ENCODE measurements at regions not wholly inside any gene's neighbourhood (a gene's known extent, or its start where the extent isn't known, plus 50 kb on each side); places are given as distances from the start of the nearest gene placed in this dataset.

DNA sequence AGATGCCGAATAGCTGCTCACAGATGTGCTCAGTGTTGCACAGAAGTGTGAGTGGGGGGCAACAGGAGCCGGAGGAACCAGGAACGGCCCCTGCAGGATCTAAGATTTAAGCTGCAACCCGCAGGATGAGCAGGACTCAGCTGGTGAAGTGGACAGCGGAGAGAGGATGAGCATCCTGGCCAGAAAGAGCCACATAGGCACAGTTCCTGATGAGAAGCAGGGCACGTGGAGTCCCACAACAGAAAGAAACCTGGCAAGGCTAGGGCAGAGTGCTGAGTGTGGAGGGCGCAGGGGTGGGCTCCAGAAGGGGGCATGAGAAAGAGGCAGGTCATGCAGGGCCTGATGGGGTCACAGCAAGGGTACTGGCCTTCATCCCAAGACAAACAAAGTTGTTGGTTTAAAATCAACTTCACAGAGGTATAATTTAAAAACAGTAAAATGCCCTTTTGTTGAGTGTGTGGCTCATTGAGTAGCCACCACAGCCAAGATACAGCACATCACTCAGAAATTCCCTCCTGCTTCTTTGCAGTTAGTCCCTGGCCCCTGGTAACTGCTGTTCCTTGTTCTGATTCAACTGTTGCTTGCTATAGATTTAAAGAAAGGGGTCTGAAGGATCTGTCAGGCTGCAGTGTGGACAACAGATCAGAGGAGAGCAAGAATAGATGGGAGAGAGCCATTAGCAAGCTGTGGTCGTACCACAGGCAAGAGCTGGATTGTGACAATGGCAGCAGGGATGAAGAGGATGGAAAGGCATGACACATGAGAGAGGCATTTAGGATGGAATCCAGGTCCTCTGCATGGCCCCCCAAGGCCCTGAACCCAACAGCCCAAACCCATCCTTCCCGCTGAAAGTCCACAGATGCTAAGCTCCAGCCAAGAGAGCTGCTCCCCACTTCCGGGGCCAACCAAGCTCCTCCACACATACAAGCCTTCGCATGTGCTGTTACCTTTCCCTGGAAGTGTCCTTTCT lies 53.1 kb upstream of the OSBPL3 start:
- no peak overlapping the region for H3K4me2 ChIP-seq (ENCODE audit: low read depth, low read length, poor library complexity, severe bottlenecking)
- TF ChIP-seq, protein P1, sequence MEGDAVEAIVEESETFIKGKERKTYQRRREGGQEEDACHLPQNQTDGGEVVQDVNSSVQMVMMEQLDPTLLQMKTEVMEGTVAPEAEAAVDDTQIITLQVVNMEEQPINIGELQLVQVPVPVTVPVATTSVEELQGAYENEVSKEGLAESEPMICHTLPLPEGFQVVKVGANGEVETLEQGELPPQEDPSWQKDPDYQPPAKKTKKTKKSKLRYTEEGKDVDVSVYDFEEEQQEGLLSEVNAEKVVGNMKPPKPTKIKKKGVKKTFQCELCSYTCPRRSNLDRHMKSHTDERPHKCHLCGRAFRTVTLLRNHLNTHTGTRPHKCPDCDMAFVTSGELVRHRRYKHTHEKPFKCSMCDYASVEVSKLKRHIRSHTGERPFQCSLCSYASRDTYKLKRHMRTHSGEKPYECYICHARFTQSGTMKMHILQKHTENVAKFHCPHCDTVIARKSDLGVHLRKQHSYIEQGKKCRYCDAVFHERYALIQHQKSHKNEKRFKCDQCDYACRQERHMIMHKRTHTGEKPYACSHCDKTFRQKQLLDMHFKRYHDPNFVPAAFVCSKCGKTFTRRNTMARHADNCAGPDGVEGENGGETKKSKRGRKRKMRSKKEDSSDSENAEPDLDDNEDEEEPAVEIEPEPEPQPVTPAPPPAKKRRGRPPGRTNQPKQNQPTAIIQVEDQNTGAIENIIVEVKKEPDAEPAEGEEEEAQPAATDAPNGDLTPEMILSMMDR (IDR thresholded peaks at IDR 0.05; ENCODE audit: insufficient read depth, low read length, poor library complexity, severe bottlenecking), result no peak
- no peak for TF ChIP-seq EZH2phosphoT487 (conservative IDR thresholded peaks at IDR 0.05; ENCODE audit: low read length)

GRCh38 chr7:25031432-25031831 lies 51.5 kb upstream of the OSBPL3 start:
- Histone ChIP-seq H3K36me3 (ENCODE audit: low read length) (no peaks in the 10 kb centered on the region), H3K27ac (ENCODE audit: low read depth, low read length) (no peak overlapping the region), H3K27me3 (ENCODE audit: low read length) (no peaks in the 10 kb centered on the region), H3K9me3 (ENCODE audit: insufficient read depth, low read length) (0 out of 2 replicates have a peak, but pooled peaks cover 6% of the 10 kb centered on the region), H3K79me2 (ENCODE audit: insufficient read depth, low read length) (no peaks in the 10 kb centered on the region), H3K4me2 (ENCODE audit: low read depth, low read length, poor library complexity, severe bottlenecking) (no peak overlapping the region), H3K9ac (ENCODE audit: low read length) (no peak overlapping the region), H3K4me3 (ENCODE audit: insufficient read depth, low read length, poor library complexity, severe bottlenecking) (no peak overlapping the region), H3K9me2 (replicated peaks; ENCODE audit: insufficient read depth, low read length) (no peaks in the 10 kb centered on the region), H2AFZ (ENCODE audit: low read depth, low read length, severe bottlenecking) (no peak overlapping the region), H3F3A (ENCODE audit: insufficient read depth) (no peaks in the 10 kb centered on the region), H4K20me1 (ENCODE audit: low read depth, low read length) (no peaks in the 10 kb centered on the region)
- TF ChIP-seq, protein P1 (IDR thresholded peaks at IDR 0.05; ENCODE audit: insufficient read depth, low read length, poor library complexity, severe bottlenecking), result no peak

More for the DNA sequence above, 53.1 kb upstream of the OSBPL3 start:
- H3K9ac ChIP-seq (ENCODE audit: low read length), result no peak overlapping the region
- no peaks in the 10 kb centered on the region for H3K27me3 ChIP-seq (ENCODE audit: low read length)
- H3K79me2 ChIP-seq (ENCODE audit: insufficient read depth, low read length), result no peaks in the 10 kb centered on the region
- H3K27ac ChIP-seq (ENCODE audit: low read depth, low read length), result no peak overlapping the region
- 0 out of 2 replicates have a peak, but pooled peaks cover 9% of the 10 kb centered on the region for H3K9me3 ChIP-seq (ENCODE audit: insufficient read depth, low read length)
- H3K36me3 ChIP-seq (ENCODE audit: low read length), result no peaks in the 10 kb centered on the region
- no peaks in the 10 kb centered on the region for H4K20me1 ChIP-seq (ENCODE audit: low read depth, low read length)
- no peak overlapping the region for H2AFZ ChIP-seq (ENCODE audit: low read depth, low read length, severe bottlenecking)
- H3K4me3 ChIP-seq (ENCODE audit: insufficient read depth, low read length, poor library complexity, severe bottlenecking), result no peak overlapping the region
- no peaks in the 10 kb centered on the region for H3F3A ChIP-seq (ENCODE audit: insufficient read depth)
- no peaks in the 10 kb centered on the region for H3K9me2 ChIP-seq (replicated peaks; ENCODE audit: insufficient read depth, low read length)

- 0 out of 2 replicates have a peak, but pooled peaks cover 2% of the 10 kb centered on the region for H3K9me3 ChIP-seq (ENCODE audit: insufficient read depth, low read length)
- H3K27me3 ChIP-seq (ENCODE audit: low read length), result no peaks in the 10 kb centered on the region
- no peaks in the 10 kb centered on the region for H4K20me1 ChIP-seq (ENCODE audit: low read depth, low read length)
- no peaks in the 10 kb centered on the region for H3K9me2 ChIP-seq (replicated peaks; ENCODE audit: insufficient read depth, low read length)
- no peak overlapping the region for H2AFZ ChIP-seq (ENCODE audit: low read depth, low read length, severe bottlenecking)
- H3K27ac ChIP-seq (ENCODE audit: low read depth, low read length), result no peak overlapping the region
- H3K79me2 ChIP-seq (ENCODE audit: insufficient read depth, low read length), result no peaks in the 10 kb centered on the region
- TF ChIP-seq, protein P1 (IDR thresholded peaks at IDR 0.05; ENCODE audit: insufficient read depth, low read length, poor library complexity, severe bottlenecking), result no peak
- TF ChIP-seq EZH2phosphoT487 (conservative IDR thresholded peaks at IDR 0.05; ENCODE audit: low read length), result no peak
- no peak overlapping the region for H3K9ac ChIP-seq (ENCODE audit: low read length)
- H3F3A ChIP-seq (ENCODE audit: insufficient read depth), result no peaks in the 10 kb centered on the region
- H3K4me3 ChIP-seq (ENCODE audit: insufficient read depth, low read length, poor library complexity, severe bottlenecking), result no peak overlapping the region
- H3K4me2 ChIP-seq (ENCODE audit: low read depth, low read length, poor library complexity, severe bottlenecking), result no peak overlapping the region
- H3K36me3 ChIP-seq (ENCODE audit: low read length), result no peaks in the 10 kb centered on the region
These were observed 51.0 kb upstream of the OSBPL3 start for GRCh38 chr7:25031007-25031406.

Data from SU-DHL-6 (cell line).